ENCODE measurements at regions not wholly inside any gene's neighbourhood (a gene's known extent, or its start where the extent isn't known, plus 50 kb on each side); places are given as distances from the start of the nearest gene placed in this dataset.

DNA sequence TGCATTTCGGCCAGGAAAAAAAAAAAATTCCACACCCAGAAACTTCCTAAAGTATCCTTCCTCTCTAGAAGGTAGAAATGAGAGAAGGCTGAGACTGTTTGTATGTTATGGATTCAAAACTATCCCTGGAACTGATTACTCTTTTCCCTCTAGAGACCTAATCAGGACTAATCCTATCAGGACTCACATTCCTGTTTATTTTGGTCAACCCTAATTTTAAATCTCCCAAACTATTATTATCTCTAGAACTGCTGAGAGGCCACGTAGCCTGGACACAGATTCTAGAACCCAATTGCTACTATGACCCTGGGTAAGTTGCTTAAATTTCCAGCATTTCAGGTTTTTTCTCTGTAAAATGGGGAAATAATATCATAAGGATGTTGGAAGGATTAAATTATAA, 346.8 kb upstream of the MEOX2 start:
- TF ChIP-seq MXI1 (IDR thresholded peaks at IDR 0.05; ENCODE audit: borderline replicate concordance, low read depth, low read length): no peak
- TF ChIP-seq, protein P1, sequence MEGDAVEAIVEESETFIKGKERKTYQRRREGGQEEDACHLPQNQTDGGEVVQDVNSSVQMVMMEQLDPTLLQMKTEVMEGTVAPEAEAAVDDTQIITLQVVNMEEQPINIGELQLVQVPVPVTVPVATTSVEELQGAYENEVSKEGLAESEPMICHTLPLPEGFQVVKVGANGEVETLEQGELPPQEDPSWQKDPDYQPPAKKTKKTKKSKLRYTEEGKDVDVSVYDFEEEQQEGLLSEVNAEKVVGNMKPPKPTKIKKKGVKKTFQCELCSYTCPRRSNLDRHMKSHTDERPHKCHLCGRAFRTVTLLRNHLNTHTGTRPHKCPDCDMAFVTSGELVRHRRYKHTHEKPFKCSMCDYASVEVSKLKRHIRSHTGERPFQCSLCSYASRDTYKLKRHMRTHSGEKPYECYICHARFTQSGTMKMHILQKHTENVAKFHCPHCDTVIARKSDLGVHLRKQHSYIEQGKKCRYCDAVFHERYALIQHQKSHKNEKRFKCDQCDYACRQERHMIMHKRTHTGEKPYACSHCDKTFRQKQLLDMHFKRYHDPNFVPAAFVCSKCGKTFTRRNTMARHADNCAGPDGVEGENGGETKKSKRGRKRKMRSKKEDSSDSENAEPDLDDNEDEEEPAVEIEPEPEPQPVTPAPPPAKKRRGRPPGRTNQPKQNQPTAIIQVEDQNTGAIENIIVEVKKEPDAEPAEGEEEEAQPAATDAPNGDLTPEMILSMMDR (conservative IDR thresholded peaks at IDR 0.05; ENCODE audit: low read depth, low read length): no peak
- TF ChIP-seq FOS (IDR thresholded peaks at IDR 0.05; ENCODE audit: low read depth, low read length): no peak
- TF ChIP-seq RAD21 (IDR thresholded peaks at IDR 0.05; ENCODE audit: low read length): no peak
